DMS114 treated with DMSO at 0.1 percent for 48 hours (cell line): ENCODE measurements at regions not wholly inside any gene's neighbourhood (a gene's known extent, or its start where the extent isn't known, plus 50 kb on each side); places are given as distances from the start of the nearest gene placed in this dataset.
"Not testable (repeated sequence)": the region's sequence is repeated elsewhere in the genome, so short reads cannot be mapped to it uniquely, and the experiment has no call there.

Experiments used
- DNase-seq: peaks from one replicate; lab custom pipeline; 2025; ENCODE audit not compliant: unreplicated experiment; lab: John Stamatoyannopoulos, UW

DNA sequence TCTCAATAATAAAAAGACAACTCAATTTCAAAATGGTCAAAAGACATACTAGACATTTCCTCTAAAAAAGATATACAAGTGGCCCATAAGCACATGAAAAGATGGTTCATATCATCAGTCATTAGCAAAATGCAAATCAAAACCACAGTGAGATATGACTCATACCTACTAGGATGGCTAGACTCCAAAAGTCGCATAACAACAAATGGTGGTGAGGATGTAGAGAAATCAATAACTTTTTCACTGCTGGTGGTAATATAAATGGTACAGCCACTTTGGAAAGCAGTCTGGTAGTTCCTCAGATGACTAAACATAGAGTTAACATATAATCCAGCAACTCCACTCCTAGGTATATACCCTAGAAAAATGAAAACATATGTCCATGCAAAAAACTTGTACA, 242.3 kb upstream of the NOL4 start:
- DNase-seq: no peak

DNA sequence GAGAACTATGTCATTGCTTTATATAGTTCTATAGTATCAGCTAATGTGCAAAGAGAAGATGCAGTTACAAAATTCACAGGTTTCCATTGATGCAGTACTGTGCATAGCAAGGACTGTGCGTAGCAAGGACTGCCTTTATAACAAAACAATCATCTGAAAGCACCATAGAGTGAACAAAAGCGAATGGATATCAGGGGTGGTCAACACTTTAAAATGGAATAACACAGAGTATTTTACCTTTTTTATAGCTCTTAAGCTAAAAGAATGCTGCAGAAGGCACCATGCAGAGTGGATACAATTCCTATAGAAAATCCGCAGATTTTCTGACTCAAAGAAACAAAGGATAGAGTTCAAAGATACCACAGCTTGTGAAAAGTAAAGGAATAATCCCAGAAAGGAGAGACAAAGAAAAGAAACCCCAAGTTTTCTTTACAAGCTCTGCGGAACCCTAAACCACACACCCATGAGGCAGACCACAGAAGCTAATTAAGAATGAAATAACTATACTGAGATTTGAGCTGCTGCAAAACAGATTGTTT, 229.9 kb upstream of the DTNA start:
- DNase-seq: no peak

DNA sequence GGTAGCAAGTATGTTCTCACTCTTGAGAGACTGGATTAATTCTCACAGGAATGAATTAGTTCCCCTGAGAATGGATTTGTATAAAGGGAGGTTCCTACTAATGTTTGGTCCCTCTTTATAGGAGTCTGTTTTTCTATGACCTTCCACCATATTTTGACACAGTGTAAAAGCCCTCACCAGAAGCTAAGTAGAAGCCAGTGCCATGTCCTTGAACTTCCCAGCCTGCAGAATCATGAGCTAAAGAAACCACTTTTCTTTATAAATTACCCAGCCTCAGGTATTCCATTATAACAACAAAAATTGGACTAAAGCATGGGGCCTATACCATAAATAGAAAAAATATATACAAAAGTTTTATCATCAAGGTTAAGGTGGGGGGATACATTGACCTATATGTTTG, 227.9 kb upstream of the DTNA start:
- no peak for DNase-seq

DNA sequence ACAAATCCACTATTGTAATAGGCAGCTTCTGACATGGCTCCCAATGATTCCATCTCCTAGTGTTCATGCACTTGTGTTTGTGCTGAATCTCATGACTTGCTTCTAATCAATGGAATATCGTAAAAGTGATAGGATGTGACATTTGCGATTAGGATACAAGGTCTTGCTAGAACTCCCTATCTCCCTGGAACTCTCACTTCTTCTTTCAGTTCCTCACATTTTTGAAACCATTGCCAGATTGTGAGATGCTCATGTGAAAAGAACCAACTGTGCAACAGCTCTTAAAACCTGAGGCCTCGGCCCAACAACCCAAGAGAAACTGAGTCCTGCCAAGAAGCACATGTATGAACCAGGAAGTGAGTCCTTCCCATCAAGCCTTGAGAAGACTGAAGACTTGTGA, 226.9 kb upstream of the DTNA start:
- DNase-seq: no peak

DNA sequence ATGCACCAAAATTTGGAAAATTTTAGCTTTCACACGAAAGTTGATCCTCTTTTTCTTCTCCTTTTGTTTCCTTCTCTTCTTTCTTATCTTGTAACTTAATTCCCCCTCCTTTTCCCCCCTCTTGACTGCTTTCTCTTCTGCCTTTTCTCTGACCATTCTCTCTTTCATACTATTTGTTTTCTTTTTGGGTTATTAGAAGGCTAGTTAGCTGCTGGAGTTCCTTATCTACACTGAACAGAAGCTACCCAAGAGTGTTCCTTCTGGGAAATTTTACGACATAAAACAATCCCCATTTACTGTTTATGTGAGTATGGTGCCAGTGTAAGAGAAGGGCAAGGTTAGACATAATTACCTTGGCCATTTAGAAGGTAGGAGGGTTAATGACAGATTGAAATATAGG, 218.4 kb upstream of the DTNA start:
- no peak for DNase-seq

DNA sequence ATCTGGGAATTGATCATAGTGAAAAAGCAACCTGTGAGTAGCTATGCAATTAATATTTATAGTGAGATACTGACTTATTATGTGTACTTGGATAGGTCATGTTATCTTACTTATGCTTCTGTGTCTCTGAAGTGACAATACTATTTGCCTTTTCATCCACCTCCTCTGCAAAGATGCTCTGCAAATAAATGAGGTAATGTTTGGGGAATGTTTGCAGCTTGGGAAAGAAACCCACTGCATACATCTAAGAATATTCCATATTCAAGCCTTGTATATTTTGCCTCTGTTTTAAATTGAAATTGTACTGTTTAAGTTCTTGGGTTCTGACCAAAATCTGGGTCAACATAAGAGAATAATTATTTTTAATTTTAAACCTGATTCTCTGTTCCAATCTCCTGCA, 217.4 kb upstream of the DTNA start:
- DNase-seq: no peak

DNA sequence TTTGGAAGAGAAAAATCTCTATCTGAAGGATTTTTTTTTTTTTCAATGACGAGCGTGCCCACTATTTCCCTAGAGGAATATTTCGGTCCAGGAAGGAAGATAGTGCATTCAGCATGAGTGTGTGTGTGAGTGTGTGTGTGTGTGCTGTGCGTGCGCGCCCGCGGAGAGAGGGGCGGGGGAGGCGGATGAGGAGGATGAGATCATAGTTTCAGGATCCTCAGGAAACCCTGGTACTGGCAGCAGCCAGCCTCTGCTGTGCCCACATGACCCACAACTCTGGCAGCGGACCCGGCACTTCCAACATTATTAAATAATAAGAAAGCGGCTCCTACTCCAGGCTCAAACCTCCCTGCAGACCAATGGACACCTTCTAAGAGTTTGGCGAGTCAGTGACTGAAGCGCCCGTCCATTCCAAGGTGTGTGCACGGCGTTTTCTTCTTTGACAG, 217.0 kb upstream of the DTNA start:
- DNase-seq: no peak

DNA sequence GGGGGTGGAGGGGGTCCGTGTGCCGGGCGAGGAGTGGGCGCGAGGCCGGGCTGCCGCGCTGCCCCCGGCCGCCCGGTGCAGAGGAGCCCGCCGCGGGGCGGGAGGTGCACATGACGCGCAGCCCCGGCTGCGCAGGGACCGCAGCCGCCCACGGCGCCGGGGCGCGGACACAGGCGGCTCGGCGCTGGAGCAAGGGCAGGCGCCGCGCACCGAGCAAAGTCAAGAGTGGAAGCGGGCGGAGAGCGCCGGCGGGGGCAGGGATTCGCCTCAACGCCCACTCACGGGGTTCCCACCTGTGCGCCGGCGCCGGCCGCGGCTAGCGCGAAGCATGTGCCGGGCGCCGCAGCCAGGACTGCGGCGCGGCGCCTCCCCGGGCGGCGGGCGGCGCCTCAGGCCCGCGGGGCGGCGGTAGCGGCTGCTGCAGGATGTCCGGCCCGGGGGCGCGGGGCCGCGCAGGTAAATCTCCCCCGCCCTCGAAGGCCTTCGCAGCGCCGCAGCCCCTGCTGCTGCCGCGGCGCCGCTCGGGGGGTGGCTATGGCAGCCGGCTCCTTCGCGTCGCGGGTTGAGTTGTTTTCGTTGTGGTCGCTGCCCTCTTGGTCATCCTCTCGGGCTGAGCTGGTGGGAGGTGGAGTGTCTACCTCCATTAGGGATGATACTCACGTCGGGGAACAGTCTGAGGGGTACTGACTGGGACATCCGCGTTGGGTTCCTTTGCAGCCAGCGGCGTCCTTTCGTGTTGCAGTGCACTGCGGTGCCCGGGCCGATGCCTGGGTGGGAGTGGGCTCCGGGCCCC, 216.3 kb upstream of the DTNA start:
- no peak for DNase-seq

DNA sequence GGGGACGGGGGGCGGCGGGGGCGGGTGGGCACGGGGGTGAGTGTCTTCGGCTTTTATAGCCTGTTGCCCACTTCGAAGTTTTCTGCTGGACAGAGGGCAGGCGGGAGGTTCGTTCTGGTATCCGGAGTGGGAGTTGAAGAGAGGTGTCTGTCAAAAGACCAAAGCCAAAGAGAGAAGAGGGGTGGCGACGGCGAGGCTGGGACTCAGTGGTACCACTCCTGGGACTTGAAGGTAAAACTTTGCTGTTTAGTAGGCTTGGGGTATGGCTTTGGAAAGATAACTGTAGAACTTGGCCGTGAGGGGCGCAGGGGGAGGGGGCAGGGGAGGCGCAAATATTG, 215.8 kb upstream of the DTNA start:
- DNase-seq: no peak

DNA sequence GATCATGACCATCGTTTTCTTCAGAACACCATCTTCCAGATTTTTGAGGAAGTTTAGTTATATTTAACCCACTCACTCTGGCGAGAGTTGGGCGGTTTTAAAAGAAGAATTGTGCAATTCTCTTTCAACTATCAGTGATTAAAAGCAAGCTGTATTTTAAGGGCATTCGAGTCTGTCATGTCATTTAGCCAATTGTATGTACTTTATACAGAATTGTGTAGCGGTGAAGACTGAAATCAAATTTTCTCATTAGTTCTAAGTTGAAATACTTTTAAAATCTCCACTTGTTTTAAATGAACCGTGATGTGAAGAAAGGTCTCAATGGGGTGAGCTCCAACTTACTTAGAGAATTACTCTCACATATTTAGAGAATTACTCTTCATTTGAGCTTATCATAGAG, 214.6 kb upstream of the DTNA start:
- no peak for DNase-seq

DNA sequence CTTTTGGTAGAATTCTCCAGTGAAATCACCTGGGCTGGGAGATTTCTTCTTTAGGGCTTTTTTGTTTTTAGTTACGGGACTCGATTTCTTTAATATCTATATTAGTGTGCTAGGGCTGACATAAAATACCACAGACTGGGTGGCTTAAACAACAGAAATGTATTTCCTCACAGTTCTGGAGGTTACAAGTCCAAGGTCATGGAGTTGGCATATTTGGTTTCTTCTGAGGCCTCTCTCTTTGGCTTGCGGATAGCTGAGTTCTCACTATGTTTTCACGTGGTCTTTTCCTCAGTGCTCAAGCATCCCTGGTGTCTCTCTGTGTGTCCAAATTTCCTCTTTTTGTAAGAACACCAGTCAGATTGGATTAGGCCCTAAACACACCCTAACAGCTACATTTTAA, 208.5 kb upstream of the DTNA start:
- no peak for DNase-seq

DNA sequence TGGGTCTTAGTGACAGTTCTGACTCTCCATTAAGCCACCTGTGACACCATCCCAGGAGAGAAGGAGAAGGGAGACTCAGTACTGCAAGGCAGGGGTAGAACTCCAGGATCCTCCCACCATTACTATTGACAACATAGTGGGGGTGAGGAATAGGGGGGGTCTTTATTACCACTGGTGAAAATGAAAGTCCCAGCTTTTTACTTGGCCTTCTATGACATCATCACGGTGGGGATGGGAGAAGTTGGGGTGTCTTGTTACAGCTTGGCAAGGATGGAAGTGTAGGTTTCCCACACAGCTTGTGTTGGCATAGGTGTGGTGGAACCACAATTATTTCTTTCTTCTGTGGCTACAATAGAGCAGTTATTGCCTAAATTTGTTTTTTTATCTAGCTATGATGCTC, 203.9 kb upstream of the DTNA start:
- no peak for DNase-seq

DNA sequence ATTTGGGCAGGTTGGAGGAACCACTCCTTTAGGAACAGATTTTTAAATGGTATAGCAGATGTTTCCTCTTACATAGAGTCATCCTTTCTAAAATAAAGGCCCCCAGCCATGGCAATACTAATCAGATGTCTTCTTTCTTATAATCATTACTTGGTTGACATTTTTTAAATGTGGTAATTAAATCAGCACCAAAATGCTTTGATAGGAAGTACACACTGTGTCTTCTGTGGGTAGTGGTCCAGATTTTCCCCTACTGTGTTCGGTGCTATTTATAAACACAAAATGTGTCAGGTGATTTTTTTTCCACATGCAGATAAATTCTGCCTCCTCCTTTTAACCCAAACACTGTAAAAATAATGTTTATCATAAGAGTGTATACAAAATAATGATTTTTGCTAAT, 200.9 kb upstream of the DTNA start:
- no peak for DNase-seq

DNA sequence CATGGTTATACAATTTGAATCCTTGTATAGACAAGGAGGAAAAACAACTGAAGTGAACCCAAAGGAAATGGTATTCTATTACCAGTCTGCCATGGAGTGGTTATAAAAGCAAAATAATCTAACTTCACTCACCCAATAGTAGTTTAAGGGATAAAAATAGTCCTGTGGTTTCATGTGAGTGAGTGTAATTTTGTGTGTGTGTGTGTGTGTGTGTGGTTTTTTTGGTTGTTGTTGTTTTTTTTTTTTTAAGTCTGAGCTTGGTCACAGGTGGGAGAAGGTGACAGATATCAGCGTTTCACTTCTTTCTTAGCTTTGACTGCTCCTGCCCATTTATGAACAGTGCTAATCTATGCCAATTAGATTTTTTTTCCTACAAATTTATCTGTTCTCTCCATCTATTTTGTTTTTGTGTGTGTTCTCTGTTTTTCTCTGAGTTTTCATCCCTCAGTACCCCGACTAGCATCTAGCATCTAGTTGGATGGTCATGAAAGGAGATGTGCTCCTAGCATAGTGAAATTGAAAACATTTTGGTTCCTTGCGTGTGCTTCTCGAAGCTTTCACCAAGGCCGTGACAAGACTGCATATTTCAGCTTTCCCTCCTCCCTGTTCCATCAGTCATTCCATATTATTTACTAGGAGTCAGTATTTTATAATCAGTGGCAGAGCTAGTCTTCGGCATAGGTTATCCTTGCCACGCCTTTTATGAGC, 200.1 kb upstream of the DTNA start:
- DNase-seq: no peak

DNA sequence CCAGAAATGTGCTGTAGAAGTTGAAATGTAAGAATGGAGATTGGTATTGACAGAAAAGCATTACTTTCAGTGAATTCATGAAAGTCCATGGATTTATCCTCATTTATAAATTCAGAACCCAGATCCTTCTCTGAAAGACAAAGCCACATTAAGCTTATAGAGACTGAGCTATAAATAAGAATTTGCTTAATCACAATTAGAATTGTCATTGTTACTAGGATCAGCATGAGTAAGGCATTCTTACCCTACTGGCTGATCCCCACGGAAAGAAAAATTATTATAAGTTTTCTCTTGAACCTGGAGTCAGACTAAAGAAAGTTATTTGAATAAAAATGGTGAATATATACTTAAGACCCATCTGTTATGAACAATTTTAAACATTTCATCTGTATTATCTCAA, 199.2 kb upstream of the DTNA start:
- no peak for DNase-seq

DNA sequence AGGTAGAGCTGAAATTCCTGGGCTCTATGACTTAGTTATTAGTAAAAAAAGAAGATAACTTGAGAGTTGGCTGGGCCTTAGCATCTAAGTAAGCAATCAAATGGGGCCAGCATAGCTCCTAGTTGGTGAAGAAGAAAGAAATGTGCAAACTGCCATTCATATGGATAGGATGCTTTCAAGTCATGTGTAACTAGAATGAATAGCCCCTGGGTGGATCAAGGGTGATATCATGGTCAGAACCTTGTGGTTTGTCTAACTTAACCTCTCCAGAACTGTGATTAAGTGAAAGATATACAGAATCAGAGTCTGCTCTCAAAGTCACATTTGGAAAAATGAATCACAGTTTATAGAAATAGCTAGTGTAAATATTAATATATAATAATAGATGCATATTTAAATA, 198.7 kb upstream of the DTNA start:
- no peak for DNase-seq

DNA sequence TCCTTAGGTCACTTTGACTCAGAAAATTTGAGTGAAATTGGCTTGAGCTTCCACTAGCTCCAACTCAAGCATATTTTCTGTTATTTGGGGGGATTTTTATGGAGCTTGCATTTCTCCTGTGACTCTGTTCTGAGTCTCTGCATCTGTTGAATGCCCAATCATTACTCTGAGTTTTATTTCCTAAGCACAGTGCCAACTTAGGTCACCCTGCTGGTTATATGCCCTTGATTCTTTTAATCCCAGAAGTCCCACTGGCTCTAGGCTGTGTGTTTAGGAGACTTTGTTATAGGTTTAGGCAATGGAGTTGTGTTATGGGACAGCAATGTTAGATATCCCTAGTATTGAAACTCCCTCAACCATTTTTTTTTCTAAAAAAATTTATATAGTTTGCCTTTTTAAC, 198.2 kb upstream of the DTNA start:
- DNase-seq: no peak

DNA sequence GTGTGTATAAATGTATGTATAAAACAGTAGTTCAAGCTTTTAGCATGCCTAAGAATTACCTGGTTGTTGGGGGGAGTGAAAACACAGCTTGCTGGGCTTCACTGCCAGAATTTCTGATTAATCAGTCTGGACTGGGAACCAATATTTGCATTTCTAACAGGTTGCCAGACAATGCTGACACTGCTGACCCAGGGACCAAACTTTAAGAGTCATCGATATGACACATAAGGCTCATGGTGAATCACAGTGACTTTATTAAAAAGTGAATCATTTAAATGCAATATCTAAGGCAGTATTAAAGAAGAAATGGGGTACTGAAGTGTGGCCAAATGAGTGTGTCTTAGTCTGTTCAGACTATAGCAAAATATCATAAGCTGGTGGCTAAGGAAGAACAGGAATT, 195.9 kb upstream of the DTNA start:
- no peak for DNase-seq

DNA sequence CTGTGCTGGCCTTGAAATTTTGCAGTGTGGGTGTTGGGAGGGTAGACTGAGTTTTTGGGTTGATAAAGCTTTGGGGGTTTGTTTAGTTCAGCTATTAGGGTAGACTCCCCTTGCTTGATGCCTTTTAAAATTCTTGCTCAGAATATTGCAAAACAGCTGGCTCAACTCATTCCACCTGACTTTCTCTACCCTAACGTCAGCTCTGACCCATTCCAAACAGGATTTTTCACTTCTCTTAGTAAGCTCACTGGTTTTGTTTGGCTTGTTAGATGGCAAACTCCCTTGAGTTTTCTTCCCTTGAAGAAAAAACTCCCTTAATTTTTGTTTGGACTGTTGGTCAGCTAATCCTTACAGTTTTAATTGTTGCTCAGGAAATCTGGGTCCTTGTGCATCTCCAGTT, 195.1 kb upstream of the DTNA start:
- no peak for DNase-seq

DNA sequence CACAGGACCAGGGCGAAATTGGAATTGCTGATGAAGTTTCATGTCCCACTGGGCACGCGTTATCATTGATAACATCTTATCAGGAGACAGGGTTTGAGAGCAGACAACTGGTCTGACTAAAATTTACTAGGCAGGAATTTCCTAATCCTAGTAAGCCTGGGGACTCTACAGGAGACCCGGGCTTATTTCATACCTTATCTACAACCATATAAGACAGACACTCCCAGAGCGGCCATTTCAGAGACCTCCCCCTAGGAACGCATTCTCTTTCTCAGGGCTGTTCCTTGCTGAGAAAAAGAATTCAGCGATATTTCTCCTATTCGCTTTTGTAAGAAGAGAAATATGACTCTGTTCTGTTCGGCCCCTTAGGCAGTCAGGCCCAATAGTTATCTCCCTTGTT, 193.7 kb upstream of the DTNA start:
- not testable (repeated sequence) for DNase-seq

DNA sequence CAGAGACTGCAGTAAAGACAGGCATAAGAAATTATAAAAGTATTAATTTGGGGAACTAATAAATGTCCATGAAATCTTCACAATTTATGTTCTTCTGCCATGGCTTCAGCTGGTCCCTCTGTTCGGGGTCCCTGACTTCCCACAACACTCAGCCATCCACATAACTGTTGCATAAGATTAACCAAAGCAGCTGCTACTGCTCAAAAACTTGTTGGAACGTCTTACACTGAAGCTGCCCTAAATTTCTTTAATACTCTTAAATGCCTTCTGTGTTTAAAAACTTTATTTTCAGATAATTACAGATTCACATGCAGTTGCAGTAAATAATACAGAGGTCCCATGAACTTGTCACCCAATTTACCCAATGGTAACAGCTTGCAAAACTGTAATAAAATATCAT, 193.1 kb upstream of the DTNA start:
- not testable (repeated sequence) for DNase-seq

DNA sequence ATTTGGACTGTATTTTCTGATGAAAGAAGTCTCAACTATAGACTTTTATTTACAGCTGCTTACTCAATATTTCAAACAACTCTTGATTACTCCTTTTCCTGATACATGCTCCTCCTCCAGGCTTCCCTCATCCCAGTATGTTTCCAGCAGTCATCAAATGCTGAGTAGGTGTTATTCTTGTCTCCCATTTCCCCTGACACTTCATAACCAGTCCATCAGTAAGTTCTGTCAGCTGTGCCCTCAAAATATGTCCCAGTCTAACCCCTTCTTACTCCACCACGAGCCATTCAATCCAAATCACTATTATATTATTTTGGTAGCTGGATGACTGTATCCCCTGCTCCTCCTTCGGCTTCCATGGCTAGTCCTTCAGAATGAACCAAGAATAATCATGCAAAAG, 189.1 kb upstream of the DTNA start:
- no peak for DNase-seq

DNA sequence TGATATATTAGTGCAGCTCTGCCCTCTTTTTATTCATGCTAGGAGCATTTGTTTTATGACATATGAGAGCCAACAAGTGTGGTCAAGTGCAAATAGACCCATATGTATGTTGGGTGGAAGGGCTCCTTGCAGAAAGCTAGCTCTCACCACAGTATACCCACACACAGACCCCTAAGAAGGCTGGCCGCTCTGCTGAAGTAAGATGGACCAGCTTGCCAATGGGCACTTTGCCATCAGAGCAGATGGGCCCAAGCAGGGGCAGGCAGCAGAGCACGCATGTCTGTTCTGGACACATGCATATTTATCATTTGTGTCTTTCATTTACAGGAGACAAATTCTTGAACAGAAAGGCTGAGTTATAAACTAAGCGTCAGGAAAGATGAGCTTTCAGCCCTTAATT, 187.5 kb upstream of the DTNA start:
- DNase-seq: no peak
